Bronchial epithelial cell (primary cell): ENCODE measurements at regions not wholly inside any gene's neighbourhood (a gene's known extent, or its start where the extent isn't known, plus 50 kb on each side); places are given as distances from the start of the nearest gene placed in this dataset.

ENCODE experiments used
- DNase-seq: peaks from one replicate; pipeline ENCODE4 v3.0.0-alpha.2; 2010; ENCODE audit warnings: low read depth
- FAIRE-seq: peaks from 2 replicates; lab custom pipeline; 2011; peaks lifted over from hg19 to GRCh38; lab: Jason Lieb, UNC
- H3K27me3 ChIP-seq: 2 replicates; pipeline ENCODE4 v1.5.1; 2011; ENCODE audit warnings: low read length; ENCODE audit not compliant: control insufficient read depth, insufficient read depth
- H3K36me3 ChIP-seq: 2 replicates; pipeline ENCODE4 v1.5.1; 2011; ENCODE audit warnings: low read length; ENCODE audit not compliant: control insufficient read depth, insufficient read depth
- H3K4me3 ChIP-seq: 2 replicates; pipeline ENCODE4 v1.5.1; 2011; ENCODE audit warnings: mild to moderate bottlenecking, low read depth, low read length, control low read depth
- CTCF ChIP-seq: IDR thresholded peaks from 2 replicates; pipeline ENCODE4 v1.5.1; 2011; ENCODE audit warnings: mild to moderate bottlenecking, moderate library complexity, low read length, control low read depth, inconsistent platforms; ENCODE audit not compliant: insufficient read depth, severe bottlenecking

GRCh38 chr13:44844786-44845185 is 144.5 kb downstream of the NUFIP1 start:
- peak; percentile 68 for DNase-seq

GRCh38 chr13:44843403-44843802 is 145.9 kb downstream of the NUFIP1 start:
- Histone ChIP-seq H3K27me3 (no peaks in the 10 kb centered on the region), H3K36me3 (no peaks in the 10 kb centered on the region), H3K4me3 (no peak overlapping the region)
- peak; percentile 52 for DNase-seq
- FAIRE-seq, result no peak
- TF ChIP-seq CTCF, result no peak

More at GRCh38 chr13:44844786-44845185, 144.5 kb downstream of the NUFIP1 start:
- TF ChIP-seq CTCF, result no peak
- Histone ChIP-seq H3K27me3 (no peaks in the 10 kb centered on the region), H3K4me3 (no peak overlapping the region), H3K36me3 (no peaks in the 10 kb centered on the region)
- FAIRE-seq, result no peak

GRCh38 chr13:44842158-44842557 is 147.1 kb downstream of the NUFIP1 start:
- no peaks in the 10 kb centered on the region for H3K27me3 ChIP-seq
- no peak for FAIRE-seq
- no peak overlapping the region for H3K4me3 ChIP-seq
- no peaks in the 10 kb centered on the region for H3K36me3 ChIP-seq
- DNase-seq, result peak; percentile 76
- no peak for TF ChIP-seq CTCF

- Histone ChIP-seq H3K27me3 (no peaks in the 10 kb centered on the region), H3K4me3 (no peak overlapping the region), H3K36me3 (no peaks in the 10 kb centered on the region)
- TF ChIP-seq CTCF, result no peak
- DNase-seq (no peak), FAIRE-seq (no peak)
Observed at GRCh38 chr13:44840131-44840530, 149.1 kb downstream of the NUFIP1 start.

- H3K4me3 ChIP-seq, result no peak overlapping the region
- FAIRE-seq (no peak), DNase-seq (peak; percentile 63)
- no peak for TF ChIP-seq CTCF
- H3K36me3 ChIP-seq, result no peaks in the 10 kb centered on the region
- no peaks in the 10 kb centered on the region for H3K27me3 ChIP-seq
Observed at GRCh38 chr13:44837250-44837649, 152.0 kb downstream of the NUFIP1 start.

GRCh38 chr13:44834404-44834803 is 154.9 kb downstream of the NUFIP1 start:
- no peak for TF ChIP-seq CTCF
- H3K36me3 ChIP-seq, result no peaks in the 10 kb centered on the region
- no peak for DNase-seq
- H3K27me3 ChIP-seq, result no peaks in the 10 kb centered on the region
- H3K4me3 ChIP-seq, result no peak overlapping the region
- no peak for FAIRE-seq
